Cardiac septum (tissue), 1 donor: ENCODE measurements at regions not wholly inside any gene's neighbourhood (a gene's known extent, or its start where the extent isn't known, plus 50 kb on each side); places are given as distances from the start of the nearest gene placed in this dataset.

Source experiments
- DNase-seq: peaks from one replicate; pipeline ENCODE4 v3.0.0-alpha.2; 2020; ENCODE audit warnings: low spot score
- intact Hi-C: fragments of 100-400 bp; cut with DNase I; formaldehyde crosslinking; loops from one replicate; pipeline ENCODE4 v1.14.0; 2022
- donor health status: DM: no; HTN: no; CAD: no.

DNA sequence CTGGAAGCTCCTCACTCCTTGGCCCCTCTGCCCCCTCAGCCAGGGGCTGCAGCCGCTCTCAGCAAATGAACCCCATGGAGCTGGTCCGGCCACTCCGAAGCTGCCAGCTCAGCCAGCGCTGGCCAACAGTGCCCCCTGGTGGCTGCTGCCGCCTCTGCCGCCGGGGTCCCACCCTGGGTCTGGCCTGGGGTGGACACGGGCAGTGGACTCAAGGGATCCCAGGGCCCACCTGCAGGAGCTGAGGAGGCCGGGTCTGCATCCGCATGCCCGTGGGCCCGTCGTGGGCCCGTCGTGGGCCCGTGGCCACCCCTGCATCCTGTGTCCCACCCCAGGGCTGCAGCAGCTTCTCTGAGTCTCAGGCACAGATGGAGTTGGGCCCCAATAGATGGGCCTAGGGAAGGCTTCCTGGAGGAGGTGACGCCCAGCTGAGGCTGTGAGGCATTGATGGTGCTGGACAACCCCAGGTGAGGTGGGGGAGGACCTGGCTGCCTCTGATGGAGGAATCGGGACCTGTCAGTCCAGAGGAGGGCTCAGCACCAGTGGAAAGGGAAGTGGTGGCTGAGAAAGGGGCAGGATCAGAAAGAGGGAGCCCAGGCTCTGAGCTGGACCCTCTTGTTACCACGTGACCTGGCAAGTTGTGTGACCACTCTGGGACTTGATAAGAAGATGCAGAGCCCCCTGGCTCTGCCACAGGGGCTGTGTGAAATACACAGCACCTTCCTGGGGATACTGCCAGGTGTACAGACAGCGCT lies 522.3 kb downstream of the BRD1 start:
- peak; percentile 83 for DNase-seq
- intact Hi-C loops = loop anchor here (2.0 to 5.0 kb wide), 2 partner anchors 259 to 728 kb away; no protein-coding TSS in a partner anchor

DNA sequence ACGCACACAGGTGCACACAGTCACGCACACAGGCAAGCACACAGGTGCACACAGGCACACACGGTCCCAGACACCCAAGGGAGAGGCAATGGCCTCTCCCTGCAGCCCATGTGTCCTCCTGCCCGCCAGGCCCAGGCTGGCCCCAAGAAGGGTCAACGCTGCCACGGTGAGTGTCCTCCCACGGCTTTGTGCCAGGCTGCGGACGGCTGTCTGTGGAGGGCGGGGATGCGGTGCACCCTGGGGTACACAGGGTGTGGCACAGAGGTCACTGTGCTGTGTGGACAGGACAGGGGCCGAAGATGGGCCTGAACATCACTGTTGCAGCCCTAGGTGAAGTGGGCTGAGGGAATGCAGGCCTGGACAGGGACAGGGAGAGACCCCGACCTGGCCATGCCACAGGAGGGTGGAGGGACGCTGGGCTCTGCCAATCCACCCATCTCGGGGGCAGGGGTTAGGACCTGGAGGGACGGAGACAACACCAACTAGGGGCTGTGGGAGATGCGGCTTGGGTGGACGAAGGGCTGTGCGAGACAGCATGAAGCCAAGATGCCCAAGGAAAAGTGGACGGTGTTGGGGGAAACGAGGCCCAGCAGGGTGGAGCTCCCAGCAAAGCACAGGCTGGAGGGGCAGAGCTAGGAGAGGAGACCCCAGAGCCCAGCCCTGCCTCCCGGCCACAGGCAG lies 523.8 kb downstream of the BRD1 start:
- peak; percentile 65 for DNase-seq

DNA sequence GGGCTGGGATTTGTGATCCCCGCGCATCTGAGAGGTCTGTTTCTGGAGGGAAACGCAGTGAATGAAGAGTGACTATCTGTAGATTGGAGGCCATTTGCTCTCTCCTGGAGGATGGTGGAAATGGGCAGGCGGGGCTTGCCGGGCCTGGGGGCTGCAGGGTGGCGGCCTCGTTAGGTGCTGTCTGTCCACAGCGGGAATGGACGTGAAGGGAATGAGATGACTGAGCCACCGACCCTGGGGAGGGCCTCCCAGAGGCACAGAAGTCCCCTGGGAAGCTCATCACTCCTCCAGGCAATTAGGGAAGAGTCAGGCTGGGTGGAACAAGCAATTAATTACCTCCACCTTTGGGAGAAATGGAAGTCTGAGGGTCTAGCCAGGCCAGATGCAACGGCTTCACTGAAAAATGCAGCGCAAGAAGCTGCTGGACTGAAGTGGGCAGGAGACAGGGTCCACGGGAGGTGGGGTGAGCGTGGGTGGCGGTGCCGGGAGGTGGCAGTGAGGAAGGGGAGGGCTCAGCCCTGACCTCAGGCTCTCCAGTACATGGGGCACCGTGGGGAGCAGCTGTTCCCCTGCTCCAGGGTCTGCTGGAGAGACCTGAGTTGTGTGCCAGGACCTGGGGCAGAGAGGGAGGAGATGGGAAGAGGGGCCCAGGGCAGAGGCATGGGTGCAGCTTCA lies 524.5 kb downstream of the BRD1 start:
- intact Hi-C loops = no loop called here
- DNase-seq = peak; percentile 17

More for the DNA sequence above, 523.8 kb downstream of the BRD1 start:
- intact Hi-C loops = loop anchor here (2.0 kb wide), 1 partner anchor 257 kb away; no protein-coding TSS in a partner anchor

DNA sequence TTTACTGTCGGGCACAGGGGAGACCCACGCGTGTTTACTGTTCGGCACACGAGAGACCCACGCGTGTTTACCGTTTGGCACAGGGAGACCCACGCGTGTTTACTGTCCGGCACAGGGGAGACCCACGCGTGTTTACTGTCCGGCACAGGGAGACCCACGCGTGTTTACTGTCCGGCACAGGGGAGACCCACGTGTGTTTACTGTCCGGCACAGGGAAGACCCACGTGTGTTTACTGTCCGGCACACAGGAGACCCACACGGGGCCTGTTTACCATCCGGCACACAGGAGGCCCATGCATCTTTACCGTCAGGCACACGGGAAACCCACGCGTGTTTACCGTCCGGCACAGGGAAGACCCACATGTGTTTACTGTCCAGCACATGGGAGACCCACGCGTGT lies 525.1 kb downstream of the BRD1 start:
- intact Hi-C loops = no loop called here
- DNase-seq = peak; percentile 55

DNA sequence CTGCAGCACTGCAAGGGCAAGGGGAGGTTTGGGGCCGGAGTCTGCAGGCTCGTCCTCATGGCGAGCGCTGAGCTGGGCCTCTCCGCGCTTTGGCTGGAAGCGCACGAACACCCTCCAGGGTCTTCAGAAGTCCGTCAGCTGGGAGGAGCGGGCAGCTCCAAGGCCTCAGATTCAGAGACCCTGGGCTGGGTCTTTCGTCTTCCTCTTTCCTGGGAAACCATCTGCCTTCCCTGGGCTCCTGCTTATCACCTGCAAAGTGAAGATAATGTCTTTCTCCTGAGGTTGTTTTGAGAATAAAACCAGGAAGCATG lies 525.6 kb downstream of the BRD1 start:
- intact Hi-C loops = no loop called here
- no peak for DNase-seq

DNA sequence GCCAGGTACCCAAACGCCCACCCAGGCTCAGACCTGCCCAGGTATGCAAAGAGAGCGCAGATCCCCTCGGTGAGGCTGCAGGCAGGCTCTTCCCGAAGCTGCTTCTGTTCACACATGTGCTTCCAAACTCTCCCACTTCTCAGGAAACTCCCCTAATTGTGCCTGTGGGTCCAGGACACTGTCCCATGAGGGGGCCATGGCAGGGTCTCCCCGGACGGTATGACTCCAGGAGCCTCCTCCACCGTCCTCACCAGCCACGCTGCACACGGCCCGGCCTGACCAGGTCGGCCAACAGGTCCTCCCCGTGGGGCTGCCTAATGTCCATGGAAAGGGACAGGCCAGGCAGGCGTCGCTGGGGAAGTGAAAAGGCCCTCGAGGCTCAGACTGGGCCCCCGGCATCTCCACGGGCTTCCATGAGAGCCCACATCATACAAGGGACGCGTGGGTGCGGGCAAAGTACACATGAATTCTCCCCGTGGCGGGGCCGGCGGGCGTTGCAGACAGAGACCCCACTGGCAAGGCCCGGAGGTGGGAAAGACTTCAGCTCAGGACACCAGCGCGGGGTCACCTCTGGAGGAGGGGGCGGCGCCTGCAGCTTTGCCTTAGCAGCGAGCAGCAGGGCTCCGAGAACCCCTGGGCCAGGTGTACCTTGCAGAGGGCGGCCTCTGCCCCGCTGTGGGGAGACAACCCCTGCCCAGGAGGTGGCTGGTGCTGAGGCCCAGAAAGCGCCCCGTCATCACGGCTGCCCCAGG lies 526.1 kb downstream of the BRD1 start:
- peak; percentile 67 for DNase-seq
- intact Hi-C loops = no loop called here

DNA sequence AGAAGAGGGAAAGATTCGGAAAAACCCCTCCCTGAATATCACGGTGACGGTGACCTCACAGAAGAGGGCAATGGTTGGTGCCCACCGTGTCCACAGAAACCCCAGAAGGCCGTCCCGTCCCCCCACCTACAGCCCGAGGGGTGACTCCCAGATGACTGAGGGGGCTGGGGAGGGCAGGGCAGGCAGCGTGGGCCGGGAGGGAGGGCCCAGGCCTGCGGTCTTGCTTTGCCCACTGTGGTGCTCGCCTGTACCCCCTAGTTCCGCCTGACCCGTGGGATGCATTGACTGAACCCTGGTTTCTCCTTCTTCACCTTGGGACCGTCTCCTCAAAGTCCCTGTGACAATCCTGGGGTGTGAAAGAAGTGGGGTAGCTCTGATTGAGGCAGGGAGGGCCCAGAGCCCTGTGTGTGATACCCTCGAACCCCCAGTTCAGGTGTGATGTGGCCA lies 526.7 kb downstream of the BRD1 start:
- intact Hi-C loops = no loop called here
- DNase-seq = peak; percentile 53

DNA sequence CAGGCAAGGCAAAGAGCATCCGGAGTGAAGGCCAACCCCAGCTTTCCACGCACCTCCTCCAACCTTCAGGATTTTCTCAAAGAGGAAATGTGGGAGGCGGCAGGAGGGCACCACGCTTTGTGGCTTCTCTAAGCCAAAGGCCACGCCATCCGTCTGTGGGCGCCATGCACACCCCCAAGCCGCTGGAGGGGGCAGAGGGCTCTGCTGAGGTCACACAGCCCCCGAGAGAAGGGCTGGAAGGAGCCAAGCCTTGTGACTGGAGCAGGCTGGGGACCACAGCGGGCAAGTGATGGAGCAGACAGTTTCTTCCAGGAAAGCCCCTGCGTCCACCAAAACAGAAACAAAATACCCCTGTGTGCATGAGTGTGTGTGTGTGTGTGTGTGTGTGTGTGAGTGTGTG lies 527.4 kb downstream of the BRD1 start:
- DNase-seq = peak; percentile 5
- intact Hi-C loops = no loop called here

DNA sequence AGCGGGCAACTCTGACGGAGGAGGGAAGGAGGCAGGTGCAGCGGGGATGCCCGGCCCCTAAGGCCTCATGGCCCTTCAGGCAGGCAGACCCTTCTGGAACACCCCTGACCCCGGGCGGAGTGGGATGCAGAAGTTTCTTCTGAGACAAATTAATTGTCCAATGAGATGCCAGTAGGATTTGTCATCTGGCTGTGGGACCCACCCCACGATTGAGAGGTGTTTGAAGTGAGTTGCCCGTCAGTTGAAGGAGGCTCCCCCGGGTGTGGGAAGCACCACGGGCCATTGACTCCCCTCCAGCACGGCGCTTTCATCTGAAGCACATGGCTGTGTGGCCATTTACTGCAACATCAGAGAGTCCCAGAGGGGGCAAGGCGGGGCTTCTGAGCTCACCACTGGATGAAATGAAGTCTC lies 527.8 kb downstream of the BRD1 start:
- DNase-seq = peak; percentile 56
- intact Hi-C loops = no loop called here

DNA sequence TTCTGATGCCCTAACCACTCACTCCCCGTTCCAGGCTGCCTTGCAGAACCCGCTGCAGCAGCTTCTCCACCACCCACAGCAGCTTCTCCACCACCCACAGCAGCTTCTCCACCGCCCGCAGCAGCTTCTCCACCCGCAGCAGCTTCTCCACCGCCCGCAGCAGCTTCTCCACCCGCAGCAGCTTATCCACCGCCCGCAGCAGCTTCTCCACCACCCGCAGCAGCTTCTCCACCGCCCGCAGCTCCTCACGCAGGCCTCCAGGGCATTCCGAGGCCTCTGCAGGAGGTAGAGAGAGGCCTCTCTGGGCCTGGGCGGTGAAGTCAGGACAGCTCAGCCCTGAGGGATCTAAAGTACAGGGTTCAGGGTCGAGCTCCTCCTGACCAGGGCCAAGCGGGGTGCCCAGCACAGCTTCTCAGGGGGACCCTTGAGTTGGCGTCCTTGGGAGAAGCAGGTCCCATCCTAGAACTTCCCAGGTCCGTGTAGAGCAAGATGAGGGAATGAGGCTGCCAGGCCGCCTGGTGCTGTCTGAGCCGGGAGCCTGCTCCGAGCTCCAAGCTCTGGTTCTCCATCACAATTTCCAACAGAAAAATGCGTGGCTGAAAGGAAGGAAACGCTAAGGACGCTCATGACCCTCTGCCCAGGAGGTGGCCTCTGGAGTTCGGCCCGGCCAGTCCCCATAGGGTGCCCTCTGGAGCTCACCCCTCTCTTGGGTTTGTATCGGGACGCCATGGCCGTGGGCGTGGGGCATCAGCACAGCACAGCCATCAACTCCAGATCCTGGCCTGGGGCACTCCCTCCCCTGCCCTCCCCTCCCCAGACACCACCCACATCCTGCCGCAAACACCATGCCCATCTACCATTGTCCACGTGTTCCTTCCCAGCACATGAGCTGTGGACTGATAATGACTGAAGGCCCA lies 528.6 kb downstream of the BRD1 start:
- peak; percentile 47 for DNase-seq
- intact Hi-C loops = no loop called here

DNA sequence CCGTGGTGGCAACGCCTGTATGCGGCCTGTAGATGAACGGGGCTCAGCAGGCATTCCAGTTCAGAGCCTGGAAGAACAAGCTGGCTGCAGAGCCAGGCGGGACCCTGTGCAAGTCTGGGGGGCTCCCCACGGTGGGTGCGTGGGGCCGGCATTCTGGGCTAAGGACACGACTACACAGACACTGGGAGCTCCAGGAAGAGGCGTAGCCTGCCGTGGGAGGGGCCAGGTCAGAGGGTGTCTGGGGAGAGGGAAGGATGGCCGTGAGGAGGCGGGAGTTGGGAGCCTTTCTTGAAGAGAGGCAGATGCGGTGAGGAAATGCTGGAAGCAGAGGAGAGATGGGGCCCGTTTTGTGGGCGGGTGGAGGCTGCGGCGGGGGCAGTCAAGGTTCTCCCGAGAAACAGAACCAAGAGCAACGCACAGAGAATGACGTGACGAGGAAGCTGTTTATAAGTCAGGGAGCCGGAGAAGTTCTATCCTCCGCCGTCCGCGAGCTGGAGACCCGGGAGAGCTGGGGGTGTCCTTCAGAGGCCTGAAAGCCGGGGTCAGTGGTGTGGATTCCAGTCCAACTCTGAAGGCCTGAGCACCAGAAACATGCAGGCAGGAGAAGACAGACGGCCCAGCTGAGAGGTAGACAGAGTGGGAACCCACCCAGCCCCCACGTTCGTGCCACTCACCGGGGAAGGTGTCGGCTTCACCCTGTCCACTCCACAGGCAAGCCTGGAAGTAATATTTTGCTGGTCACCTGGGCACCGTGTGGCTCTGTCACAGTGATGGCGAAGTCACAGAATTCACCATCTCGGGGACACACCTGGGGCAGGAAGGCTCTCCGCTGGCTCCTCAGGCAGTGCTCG lies 529.6 kb downstream of the BRD1 start:
- DNase-seq = peak; percentile 60
- intact Hi-C loops = no loop called here

DNA sequence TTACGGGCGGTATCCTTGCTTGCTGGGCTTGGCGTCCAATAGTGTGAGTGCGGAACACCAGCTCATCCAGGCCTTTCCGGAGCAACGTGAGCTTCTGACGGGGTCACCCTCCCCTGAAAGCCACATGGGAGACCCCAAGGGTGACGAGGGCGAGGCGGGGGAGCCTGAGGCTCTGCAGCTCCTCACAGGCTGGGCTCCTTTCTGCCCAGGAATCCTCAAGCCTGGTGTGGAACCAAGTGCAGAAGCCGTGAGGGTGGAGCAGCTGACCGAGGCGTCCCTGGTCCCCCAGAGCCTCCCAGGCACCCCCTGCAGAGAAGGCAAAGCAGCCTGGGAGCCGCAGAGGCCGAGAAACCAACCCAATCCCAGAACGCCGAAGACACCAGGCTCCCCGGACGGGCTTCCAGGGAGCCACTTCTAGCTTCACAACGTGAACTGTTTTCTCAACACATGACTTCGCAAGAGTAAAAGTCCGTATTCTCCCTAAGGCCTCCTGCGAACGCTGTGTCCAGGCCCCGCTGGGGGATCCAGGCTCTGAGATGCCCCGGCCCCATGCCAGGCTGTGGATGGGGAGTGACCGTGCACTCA lies 530.3 kb downstream of the BRD1 start:
- intact Hi-C loops = no loop called here
- DNase-seq = peak; percentile 64

DNA sequence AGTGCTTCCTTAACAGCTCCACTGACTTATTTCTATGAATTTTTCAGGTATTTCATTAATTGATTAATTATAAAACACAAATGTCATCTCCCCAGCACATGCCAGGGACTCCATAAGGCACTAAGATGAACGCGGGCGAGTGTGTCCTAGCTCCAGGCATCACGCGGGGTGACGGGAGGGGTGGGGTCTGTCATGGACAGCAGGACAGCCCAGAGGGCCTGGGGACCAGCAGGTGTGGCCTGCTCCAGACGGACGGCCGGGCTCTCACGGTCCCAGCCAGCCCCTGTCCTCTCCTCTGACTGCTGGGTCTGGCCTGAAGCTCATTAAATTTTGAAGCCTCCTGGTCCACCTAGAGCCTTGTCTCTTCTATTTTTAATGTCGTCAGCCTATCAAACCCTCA lies 531.1 kb downstream of the BRD1 start:
- DNase-seq = peak; percentile 50
- intact Hi-C loops = no loop called here

DNA sequence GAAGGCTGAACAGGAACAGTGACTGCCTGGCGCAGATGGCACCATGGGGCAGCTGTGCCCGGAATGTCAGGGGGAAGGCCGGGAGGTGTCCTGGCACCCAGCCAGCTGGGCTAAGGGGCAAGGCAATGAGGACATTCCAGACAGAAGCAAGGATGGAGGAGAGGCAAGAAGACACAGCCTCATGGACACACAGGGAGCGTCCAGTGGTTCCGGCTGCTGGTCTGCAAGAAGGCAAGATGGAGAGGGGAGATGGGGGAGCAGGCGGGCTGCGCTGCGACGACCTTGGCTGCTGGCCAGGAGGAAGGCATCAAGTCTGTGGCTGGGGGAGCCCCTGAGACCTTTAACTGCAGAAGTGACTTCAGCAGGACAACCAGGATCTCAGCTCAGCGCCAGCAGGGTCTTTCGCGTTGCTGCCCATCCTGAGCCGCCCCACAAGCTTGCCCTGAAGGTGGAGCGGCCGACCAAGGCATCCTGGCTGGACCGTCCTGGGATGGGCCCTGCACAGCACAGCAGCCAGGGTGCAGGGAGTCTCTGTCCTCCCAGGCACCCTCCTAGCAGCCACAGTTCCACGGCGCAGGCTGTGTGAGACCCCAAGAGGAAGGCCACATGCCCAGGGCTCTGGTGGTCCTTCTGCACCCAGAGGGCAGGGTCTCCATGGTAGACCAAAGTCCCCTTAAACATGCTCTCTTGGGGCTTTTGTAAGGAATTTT lies 531.7 kb downstream of the BRD1 start:
- peak; percentile 72 for DNase-seq
- intact Hi-C loops = no loop called here

DNA sequence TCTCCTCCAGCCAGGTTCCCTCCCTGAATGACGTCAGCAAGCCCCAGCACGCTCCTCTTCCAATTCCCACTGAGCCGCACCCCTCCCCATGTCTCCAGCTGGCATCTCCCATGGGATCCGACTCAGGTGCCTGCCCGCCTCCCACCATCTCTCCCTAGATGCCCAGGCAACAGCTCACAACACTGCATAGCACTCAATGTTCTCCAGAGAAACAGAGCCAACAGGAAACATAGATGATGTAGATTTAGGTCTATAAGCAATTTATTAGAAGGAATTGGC lies 532.3 kb downstream of the BRD1 start:
- intact Hi-C loops = no loop called here
- no peak for DNase-seq

DNA sequence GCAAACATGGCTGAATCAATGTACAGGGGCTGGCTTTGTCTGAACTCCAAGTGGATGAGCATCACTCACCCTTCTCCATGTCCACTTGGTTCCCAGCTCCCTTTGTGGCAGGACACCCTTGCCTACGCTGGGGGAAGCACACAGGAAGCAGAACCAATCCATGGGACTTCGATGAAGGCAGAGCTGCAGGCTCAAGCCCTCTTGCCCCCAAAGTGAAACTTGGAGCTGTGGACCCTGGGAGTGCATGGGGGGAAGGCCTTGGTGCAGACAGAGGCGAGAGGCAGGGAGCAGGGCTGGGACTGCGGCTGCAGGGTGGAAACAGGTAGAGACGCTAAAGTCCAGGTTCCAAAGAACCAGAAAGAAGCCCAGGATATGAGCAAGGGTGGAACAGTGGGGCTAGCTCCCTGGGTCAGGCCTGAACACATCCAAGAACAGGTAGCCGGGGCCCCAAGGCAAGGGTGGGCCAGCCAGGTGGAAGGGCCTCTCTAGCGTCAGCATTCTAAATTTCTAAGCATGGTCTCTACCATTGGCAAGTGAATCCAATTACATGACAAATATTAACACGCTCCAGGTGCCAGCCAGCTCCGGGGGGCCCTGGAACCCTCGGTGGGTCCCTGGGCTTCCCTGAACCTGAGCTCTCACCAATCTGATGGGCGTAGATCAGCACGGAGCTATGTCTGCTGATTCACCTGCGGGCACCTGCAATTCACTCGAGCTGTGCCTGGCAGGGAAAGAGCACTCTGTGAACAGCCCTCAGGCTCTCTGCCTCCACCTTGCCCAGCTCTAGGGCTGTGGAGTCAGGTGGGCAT lies 532.8 kb downstream of the BRD1 start:
- intact Hi-C loops = no loop called here
- DNase-seq = peak; percentile 58

DNA sequence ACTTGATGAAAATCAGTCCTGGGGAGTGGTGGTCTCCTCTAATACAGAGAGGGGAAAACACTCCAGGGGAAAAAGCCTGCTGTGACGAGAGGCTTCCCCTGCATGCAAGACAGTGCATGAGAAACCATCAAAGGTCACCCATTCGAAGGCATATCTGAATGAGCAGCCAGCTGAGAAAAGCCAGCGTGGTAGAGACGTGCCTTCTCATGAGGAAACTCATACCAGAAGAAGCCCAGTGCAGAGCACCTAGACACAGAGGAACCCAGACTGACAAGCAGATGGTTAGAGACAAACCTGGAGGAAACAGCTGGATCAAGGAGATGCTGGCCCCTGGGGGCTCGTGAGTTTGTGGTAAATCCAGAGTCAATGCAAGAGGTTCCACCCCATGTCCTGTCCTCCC lies 534.8 kb downstream of the BRD1 start:
- DNase-seq = peak; percentile 46
- intact Hi-C loops = no loop called here
